DMS53 treated with DMSO at 0.1 percent for 48 hours (cell line): ENCODE measurements at regions not wholly inside any gene's neighbourhood (a gene's known extent, or its start where the extent isn't known, plus 50 kb on each side); places are given as distances from the start of the nearest gene placed in this dataset.
"Not testable (repeated sequence)": the region's sequence is repeated elsewhere in the genome, so short reads cannot be mapped to it uniquely, and the experiment has no call there.

ENCODE experiments used
- DNase-seq: peaks from one replicate; lab custom pipeline; 2025; ENCODE audit not compliant: unreplicated experiment; lab: John Stamatoyannopoulos, UW

GRCh38 chr7:29696402-29696801 lies 109.9 kb upstream of the WIPF3 start:
- DNase-seq, result not testable (repeated sequence)

- not testable (repeated sequence) for DNase-seq
Observed at GRCh38 chr7:29699723-29700122, 106.6 kb upstream of the WIPF3 start.

- not testable (repeated sequence) for DNase-seq
Observed at GRCh38 chr7:29701540-29701939, 104.8 kb upstream of the WIPF3 start.

- DNase-seq, result not testable (repeated sequence)
Observed at GRCh38 chr7:29703830-29704229, 102.5 kb upstream of the WIPF3 start.

GRCh38 chr7:29709002-29709401 lies 97.3 kb upstream of the WIPF3 start:
- DNase-seq, result not testable (repeated sequence)

- peak; percentile 2 for DNase-seq
Observed at GRCh38 chr7:29723127-29723526, 83.2 kb upstream of the WIPF3 start.

- DNase-seq, result no peak
Observed at GRCh38 chr7:29723599-29723998, 82.7 kb upstream of the WIPF3 start.

- DNase-seq, result not testable (repeated sequence)
Observed at GRCh38 chr7:29729534-29730165, 76.7 kb upstream of the WIPF3 start.

GRCh38 chr7:29734246-29734731 lies 72.0 kb upstream of the WIPF3 start:
- DNase-seq, result no peak

GRCh38 chr7:29747645-29748245 lies 58.6 kb upstream of the WIPF3 start:
- peak; percentile 16 for DNase-seq

GRCh38 chr7:29748286-29749099 lies 57.8 kb upstream of the WIPF3 start:
- DNase-seq, result peak; percentile 92

GRCh38 chr7:29749701-29750321 lies 56.5 kb upstream of the WIPF3 start:
- no peak for DNase-seq

- not testable (repeated sequence) for DNase-seq
Observed at GRCh38 chr7:29750373-29750940, 55.9 kb upstream of the WIPF3 start.

- DNase-seq, result not testable (repeated sequence)
Observed at GRCh38 chr7:29751012-29751411, 55.3 kb upstream of the WIPF3 start.

GRCh38 chr7:29754874-29755490 lies 51.3 kb upstream of the WIPF3 start:
- no peak for DNase-seq
